AML-193 (cell line): ENCODE measurements at regions not wholly inside any gene's neighbourhood (a gene's known extent, or its start where the extent isn't known, plus 50 kb on each side); places are given as distances from the start of the nearest gene placed in this dataset.
"Not testable (repeated sequence)": the region's sequence is repeated elsewhere in the genome, so short reads cannot be mapped to it uniquely, and the experiment has no call there.

Source experiments
- DNase-seq, 2 experiments: peaks; one replicate each; lab custom pipeline; 2025; lab: John Stamatoyannopoulos, UW

GRCh38 chr13:44783994-44784707 is 205.1 kb downstream of the NUFIP1 start:
- no peak for DNase-seq

- DNase-seq: no peak
Measured at GRCh38 chr13:44780591-44781280, 204.6 kb upstream of the TSC22D1 start.

DNA sequence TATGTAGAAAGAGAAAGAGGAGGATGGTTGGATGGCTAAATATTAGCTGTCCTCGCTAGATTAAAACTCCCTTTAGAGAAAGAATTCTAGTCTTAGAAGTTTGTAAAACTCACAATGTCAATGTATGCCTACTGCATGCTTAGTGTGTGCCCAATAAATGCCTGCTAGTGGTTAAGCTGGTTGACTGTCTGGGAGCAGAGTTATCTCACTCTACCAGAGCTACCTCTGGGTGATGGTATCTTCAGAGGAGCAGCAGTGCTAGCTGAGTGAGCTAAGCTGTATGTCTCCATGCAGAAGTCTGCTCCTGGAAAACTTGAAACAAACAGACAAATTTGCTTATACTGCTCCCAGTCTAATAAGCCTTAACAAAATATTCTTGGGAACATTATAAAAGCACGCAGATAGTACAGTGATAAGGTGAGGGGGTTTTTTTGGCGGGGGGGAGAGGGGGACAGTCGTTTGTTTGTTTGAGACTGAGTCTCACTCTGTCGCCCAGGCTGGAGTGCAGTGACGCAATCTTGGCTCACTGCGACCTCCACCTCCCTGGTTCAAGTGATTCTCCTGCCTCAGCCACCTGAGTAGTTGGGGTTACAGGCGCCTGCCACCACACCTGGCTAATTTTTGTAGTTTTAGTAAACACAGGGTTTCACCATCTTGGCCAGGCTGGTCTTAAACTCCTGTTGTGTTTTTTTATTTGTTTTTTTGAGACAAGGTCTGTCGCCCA is 202.8 kb upstream of the TSC22D1 start:
- DNase-seq: no peak

- DNase-seq: not testable (repeated sequence)
Measured at GRCh38 chr13:44775290-44775689, 199.2 kb upstream of the TSC22D1 start.

DNA sequence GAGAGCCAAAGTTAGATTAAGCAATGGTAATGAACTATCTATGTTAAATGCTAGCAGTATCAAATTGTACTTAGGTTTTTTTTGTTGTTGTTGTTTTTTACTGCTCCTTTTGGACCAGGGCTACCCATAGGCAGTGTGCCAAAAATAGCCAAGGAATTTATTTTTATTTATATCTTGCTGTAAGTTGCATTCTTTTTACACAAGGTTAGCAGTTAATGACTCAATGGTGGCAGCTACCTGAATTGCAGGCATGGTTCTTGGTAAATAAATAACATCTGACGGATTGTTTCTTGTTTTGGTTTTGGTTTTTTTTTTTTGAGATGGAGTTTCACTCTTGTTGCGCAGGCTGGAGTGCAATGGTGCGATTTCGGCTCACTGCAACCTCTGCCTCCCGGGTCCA is 194.8 kb upstream of the TSC22D1 start:
- DNase-seq: no peak

DNA sequence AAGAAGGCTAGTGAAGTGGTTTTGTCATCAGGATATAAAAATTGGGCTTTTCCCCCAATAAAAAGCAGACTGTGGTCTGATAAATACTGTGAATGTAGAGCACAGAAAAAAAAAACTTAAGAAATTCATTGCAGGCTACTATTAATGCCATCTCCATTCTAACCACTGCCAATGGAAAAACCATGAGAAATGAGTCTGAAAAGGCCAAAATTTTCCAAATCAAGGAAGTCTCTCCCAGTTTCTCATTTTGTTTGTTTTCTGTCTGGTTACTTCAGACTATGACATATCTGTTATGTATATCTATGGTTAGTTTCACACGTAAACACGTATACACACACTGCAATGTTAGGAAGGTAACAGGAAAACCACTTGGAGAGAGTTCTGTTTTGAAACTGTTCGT is 193.6 kb upstream of the TSC22D1 start:
- DNase-seq: no peak

GRCh38 chr13:44768775-44769581 is 192.8 kb upstream of the TSC22D1 start:
- DNase-seq: no peak

GRCh38 chr13:44768239-44768638 is 192.1 kb upstream of the TSC22D1 start:
- no peak for DNase-seq

DNA sequence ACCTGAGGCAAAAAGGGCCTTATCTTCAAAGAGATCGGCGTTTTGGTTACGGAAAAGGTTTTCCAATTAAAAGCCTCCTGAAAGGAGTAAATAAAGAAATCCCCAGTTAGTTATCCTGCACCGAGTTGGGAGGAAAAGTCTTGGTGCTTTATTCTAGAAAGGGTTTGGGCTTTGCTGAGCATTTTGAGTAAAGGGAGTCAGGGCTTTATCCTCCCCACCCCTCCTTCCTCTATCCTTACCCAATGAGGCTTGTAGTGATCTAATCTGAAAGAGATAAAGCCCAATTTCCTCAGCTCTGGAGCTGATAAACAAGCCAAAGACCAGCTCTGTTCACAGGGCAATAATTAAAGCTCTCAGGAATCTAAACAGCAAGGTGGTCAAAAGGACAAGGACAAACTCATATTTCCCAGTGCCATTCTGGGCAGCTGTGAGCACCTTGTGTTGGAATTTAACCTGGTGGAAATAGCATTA is 188.9 kb upstream of the TSC22D1 start:
- no peak for DNase-seq

DNA sequence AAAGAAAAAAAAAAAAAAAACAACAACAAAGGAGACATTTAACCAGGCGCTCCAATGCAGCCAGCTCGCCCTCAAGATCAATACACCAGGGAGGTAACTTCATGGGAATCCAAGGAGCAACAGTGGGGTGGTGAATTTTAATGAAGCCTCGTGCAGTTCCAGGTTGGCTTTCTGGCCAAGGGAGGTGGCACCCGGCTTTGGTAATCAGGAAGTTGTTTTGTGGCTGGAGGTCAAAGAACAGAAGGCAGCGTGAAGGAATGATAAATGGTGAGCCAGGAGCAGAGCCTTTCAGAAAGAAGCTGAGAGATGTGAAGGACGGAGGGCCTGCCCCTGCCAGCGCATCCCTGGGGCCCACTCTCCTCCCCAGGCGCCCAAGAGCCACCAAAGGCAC is 188.2 kb upstream of the TSC22D1 start:
- no peak for DNase-seq

- no peak for DNase-seq
Measured at GRCh38 chr13:44763615-44764301, 187.6 kb upstream of the TSC22D1 start.

- DNase-seq: no peak
Measured at GRCh38 chr13:44762911-44763310, 186.8 kb upstream of the TSC22D1 start.

- no peak for DNase-seq
Measured at GRCh38 chr13:44760434-44760833, 184.3 kb upstream of the TSC22D1 start.

DNA sequence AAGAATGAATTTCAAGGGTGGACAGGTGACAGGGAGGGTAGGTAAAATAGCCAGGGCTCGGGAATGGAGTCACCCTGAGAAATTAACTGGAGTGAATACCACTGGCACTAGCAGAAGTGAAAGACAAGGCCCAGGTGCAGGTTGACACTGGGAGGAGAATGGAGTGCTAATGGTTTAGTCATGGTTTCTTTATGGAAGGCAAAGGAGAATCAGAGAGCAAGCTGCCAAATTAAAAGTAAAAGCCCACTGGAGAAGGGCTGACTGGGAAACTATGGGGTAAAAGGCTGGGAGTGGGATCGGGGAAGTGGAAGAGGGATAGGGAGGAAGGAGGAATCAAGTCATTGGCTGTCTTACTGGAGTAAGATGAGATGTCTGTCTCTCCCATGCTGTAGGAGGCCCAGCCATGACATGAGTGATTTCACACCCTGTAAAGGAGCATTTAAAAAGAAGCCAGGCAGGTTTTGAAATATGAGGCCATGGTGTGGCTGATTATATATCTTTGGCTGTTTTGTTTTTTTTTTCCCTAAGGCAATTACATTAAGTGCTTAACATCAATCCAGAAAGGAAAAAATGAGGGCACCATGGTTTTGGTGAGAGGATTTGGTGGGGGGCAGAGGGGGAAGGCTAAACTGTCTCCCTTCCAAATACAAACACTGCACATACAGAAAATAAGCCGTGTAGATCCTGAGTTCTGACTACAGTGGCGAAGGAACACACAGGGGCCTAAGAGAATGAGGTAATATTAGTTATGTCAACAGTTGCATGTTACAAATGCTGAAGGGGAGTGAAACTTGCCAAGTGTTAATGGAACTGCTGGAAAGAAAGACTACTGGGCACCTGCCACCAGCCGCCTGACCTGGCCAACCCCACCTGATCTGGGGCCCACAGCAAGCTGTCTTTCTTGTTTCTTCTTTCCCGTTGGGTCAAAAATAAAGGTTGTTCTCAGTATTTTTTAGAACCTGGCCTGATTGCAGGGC is 183.5 kb upstream of the TSC22D1 start:
- DNase-seq: no peak

DNA sequence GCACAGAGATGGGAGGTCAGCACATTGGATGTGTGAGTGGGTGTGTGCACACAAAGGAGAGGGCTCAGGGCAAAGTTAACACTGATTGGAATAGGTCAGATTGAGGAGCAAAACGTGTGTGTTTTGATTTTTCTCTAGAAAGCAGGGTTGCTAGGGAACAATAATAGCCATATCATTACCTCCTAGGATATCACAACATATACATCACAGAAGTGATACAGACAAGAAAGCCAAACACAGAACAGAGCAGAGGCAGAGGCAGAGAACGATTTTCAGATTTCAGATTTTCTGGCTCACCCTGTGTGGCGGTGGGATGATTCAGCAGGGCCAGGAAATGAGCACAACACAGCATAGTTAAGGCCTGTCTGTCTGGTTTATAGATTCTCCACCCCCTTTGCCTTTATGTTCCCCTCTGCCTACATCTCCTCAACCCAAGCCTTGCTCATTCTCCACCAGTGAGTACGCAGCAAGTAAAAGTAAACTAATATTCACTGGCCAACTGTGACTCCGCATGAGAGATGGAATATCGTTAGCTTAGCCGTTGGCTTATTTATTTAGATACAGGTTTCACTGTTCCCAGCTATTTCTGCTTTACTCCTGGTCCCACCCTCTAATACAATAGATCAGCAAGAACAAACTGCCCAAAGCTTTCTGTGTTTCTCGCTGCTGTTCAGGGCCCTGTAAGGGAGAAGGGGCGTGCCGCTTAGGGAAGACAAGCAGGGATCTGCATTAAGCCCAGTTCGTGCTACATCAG is 182.7 kb upstream of the TSC22D1 start:
- no peak for DNase-seq

DNA sequence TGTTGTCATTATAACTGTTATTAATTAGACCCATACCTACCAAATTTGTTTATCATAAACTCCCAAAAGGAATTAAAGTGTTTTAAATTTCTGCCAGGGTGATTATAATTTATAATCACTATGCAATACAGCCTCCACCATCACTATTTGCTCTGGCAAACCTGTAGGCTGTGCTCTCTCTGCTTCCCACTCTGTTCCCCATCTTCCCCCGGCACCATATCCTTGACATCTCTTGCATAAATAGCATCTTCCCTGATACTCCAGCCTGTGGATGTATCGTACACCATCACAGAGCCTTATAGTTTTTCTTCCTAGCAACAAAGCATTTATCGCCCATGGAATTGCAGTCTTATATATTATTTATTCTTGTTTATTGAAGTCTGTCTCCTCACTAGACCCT is 181.5 kb upstream of the TSC22D1 start:
- no peak for DNase-seq

DNA sequence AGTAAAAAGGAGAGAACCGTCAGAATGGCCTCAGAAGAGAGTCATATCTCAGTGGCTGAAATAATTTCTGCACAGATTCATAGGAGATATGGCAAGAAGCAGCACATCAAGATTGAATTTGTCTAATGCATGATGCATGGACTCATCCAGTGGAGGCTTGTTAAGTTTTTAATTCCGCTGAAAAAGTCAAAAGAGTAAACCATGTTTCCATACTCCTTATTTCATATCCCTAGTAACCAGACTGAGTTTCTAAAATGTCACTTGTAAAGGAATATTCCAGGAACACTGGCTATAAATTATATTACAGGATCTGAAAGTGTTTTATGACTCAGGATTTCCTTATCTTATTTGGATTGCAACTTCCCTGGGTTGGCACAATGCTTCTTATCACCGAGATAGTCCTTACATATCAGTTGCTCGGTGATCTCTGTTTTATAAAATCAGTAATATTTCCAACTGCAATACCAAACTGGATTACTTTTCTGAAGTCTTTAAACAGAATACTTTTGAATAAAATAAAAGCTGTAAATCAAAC is 180.2 kb upstream of the TSC22D1 start:
- DNase-seq: no peak

DNA sequence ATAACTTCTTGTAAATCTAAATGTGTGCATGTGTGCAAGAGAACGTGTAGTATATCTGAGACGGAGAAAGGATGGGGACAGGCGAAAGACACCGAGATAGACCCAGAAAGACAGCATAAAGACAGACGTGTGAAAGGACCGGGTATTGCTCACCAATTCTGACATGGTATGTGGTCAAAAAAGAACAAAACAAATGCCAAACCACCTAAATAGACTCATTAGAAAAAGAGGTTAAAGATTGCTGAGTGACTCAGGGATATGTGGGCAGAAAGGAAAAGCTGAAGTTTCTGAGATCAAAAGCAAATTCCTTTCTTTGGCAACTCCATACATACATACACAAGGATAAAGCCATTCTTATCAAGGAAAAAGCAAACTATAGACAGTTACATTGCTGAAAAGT is 179.7 kb upstream of the TSC22D1 start:
- DNase-seq: no peak

- no peak for DNase-seq
Measured at GRCh38 chr13:44752164-44752563, 176.0 kb upstream of the TSC22D1 start.
